ENCODE measurements at regions not wholly inside any gene's neighbourhood (a gene's known extent, or its start where the extent isn't known, plus 50 kb on each side); places are given as distances from the start of the nearest gene placed in this dataset.

GRCh38 chr12:127268213-127268612 is 998.8 kb upstream of the TMEM132C start:
- no peak for DNase-seq

- no peak for DNase-seq
These were observed 998.1 kb upstream of the TMEM132C start for GRCh38 chr12:127268706-127269425.

- no peak for DNase-seq
These were observed 996.8 kb upstream of the TMEM132C start for GRCh38 chr12:127270193-127270592.

GRCh38 chr12:127271776-127272175 is 995.2 kb upstream of the TMEM132C start:
- no peak for DNase-seq

GRCh38 chr12:127272864-127273263 is 994.1 kb upstream of the TMEM132C start:
- DNase-seq, result no peak

- DNase-seq, result no peak
These were observed 993.3 kb upstream of the TMEM132C start for GRCh38 chr12:127273626-127274025.

DNA sequence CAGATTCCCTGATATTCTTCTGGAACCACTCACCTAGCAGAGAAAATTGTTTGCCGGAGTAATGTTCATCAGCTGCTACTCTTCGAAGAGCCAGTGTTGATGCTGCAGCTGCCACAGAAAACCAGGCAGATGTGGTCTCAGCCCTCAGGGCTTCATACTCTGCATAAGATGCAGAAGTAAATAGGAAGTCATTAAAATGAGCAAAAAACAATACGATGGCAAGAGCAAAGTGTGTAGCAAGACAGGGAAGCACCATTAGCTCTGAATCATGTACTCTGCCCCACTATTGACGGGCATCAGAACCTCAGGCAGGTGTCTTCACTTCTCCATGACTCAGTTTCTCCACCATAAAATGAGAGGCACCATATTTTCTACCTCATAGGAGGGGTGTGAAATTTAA is 991.6 kb upstream of the TMEM132C start:
- DNase-seq, result no peak

DNA sequence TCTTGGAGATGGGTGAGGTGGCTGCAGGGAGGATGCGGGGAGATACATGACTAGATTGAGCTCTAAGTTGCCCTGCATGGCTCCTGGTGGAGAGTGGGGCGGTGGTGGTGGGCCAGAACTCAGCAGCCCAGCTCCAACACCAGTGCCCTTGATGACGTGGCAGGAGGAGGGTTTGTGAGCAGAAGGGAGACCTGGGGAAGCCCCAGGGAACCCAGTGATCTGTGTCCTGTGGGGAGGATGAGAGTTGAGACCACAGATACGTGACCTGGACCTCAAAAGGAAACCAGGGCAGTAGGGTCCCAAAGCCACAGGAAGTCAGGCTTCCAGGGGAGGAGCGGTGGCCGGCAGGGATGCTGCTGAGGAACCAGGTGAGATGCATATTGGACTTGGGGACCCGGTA is 989.1 kb upstream of the TMEM132C start:
- no peak for DNase-seq

- no peak for DNase-seq
These were observed 988.6 kb upstream of the TMEM132C start for GRCh38 chr12:127278351-127278750.

DNA sequence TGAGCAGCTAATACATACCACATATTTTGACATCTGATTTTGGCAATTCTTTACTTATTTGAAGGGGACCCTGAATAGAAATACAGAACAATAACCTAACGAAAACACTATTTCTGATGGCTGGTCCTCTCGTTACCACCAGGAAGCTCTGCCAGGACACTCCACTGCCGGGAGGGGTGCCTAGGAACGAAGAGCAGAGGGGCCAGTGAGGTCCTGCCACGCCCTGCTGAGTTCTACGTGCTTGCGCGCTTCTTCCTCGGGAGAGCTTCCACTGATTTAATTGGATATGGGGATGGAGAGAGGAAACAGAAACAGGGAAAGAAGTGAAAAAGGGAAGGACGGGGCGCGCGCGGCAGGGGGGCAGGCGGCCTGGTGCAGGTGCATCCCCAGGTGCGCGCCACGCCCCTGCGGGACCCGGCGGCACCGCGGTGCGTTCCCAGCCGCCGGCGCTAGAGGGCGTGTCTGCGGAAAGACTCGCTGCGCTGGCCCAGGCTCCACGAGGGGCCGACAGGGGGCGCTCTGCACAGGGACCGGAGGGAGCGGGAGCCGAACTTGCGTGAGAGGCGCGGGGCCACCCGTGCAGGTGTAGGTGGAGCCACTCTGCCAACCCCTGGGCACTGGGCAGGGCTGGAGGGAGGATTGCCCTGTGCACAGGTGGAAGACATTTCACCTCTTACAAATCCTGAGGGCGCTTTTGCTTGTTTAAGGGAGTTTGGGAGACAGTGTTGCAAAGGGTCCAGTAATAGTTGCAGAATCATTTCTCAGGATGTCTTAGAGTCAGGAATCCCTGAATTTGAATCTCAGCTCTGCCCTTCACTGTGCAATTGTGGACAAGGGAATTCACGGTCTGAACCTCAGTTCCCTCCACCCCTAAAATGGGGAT is 986.3 kb upstream of the TMEM132C start:
- DNase-seq, result peak; percentile 83

DNA sequence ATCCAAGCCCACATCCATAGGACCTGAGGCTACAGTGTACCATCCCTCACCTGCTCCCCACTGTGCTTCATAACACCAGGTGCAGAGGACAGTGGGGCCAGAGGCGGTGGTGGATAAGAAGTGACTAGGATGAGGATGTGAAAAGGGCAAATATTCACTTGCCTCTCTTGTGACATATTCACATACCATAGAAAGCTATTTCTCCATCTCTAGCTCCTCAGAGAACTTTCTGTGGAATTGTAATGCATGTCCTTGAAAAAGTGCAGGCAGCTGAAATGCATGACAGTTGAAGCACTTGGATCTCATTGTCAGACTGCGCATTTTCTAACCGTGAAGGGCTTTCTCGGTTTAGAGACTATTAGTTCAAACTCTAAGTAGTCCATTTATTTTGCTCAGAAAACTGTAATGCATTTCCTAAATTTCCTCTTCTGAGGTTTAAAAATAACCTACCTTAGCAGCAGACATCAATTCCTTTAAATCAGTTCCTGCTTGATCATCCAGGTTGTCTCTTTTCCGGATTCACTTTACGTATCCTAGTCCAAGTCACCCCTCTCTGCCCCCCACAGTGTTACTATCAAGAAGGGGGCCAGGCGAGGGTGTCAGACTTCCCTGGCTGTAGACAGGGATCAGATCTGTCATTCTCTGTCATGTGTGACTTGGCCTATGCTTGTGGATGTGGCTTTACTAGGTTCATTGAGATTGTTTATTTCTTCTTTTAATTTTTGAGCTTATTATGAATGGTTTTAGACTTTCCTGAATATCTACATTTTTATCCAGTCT is 984.0 kb upstream of the TMEM132C start:
- no peak for DNase-seq

GRCh38 chr12:127284021-127284420 is 982.9 kb upstream of the TMEM132C start:
- DNase-seq, result no peak

DNA sequence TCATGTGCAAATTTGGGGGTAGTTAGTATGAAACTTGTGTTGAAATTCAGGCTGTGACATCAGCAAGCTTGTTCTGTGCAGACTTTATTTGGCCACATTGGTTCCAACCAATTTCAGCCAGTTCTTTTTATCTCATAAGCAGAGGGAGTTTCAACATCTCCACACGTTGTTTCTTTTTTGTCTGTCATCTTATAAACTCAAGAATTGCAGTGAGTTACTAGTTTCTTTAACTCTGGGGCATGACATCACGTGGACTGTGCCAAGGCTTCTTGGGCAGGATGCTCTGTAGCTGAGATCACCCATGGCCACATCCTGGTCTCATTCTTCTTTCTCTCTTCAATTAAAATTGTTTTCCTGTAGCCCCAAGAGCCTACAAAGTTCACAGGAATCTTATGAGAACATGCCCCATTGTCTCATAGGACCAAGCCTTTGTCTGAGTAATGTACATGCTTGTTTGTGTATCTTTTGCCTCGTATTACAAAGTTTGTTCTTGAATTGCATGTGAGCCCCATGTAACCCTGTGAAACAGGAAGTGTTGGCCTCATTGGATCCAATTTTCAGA is 982.0 kb upstream of the TMEM132C start:
- DNase-seq, result no peak

GRCh38 chr12:127286281-127286680 is 980.7 kb upstream of the TMEM132C start:
- DNase-seq, result no peak

- DNase-seq, result no peak
These were observed 979.7 kb upstream of the TMEM132C start for GRCh38 chr12:127287256-127287655.

DNA sequence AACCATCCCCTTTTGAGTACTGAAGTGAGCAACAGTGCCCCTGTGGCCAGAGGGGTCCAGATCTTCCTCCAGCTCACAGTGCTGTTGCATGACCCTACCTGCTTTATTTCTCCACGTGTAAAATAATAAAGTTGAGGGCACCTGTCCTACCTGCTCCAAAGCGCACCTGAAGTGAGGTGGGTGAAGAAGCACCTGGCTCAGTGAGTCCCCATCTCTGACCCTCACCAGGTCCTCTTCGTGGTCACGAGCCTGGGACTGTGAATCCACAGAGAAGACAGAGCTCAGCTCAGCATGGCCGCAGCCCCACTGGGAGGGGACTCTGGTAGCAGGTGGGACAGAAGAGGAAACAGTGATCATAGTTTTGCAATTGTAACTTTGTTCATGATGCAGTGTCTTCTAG is 976.7 kb upstream of the TMEM132C start:
- DNase-seq, result no peak

GRCh38 chr12:127292736-127293135 is 974.2 kb upstream of the TMEM132C start:
- no peak for DNase-seq

- DNase-seq, result peak; percentile 66
These were observed 973.3 kb upstream of the TMEM132C start for GRCh38 chr12:127293507-127294310.

DNA sequence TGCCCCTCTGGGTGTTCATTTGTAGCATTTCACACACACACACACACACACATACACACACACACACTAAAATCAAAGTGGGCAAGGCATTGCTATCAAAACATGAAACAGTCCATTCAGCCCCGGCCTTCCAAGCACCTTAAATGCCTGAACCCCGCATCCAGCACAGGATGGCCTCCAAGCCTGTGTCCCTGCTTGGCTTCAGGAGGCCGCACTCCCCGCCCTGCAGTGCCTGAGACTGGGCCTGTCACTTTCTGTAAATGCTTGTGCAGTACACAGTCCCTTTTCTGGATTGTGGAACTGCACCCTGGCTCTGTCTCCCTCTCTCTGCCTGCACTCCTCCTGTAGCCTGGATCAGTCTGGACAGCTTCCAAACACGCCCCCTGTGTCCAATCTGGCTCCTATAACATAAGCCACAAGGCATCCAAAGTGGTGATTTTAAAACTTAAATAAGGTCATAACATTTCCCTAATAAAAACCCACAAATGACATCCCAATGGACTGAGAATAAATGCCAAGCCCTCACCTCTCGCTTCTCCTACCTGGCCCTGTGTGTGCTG is 972.2 kb upstream of the TMEM132C start:
- no peak for DNase-seq

- DNase-seq, result no peak
These were observed 971.3 kb upstream of the TMEM132C start for GRCh38 chr12:127295630-127296029.

- DNase-seq, result no peak
These were observed 970.4 kb upstream of the TMEM132C start for GRCh38 chr12:127296591-127296990.

GRCh38 chr12:127297327-127297726 is 969.6 kb upstream of the TMEM132C start:
- DNase-seq, result no peak
